Vagina (tissue), 2 donors: ENCODE measurements at regions not wholly inside any gene's neighbourhood (a gene's known extent, or its start where the extent isn't known, plus 50 kb on each side); places are given as distances from the start of the nearest gene placed in this dataset.

Experiments used
- DNase-seq, 2 donors: peaks; one replicate each; pipeline ENCODE4 v3.0.0-alpha.2; 2017; ENCODE audit errors: extremely low spot score in 2 of 2
- H3K27ac ChIP-seq: fragments of 200-600 bp; sonication (generic); one replicate; pipeline ENCODE4 v1.5.1; 2019
- H3K27me3 ChIP-seq: fragments of 200-600 bp; sonication (generic); one replicate; pipeline ENCODE4 v1.5.1; 2019
- H3K36me3 ChIP-seq, 2 donors: fragments of 200-600 bp; sonication (generic); one replicate each; pipeline ENCODE4 v1.5.1; 2017 to 2019
- H3K4me1 ChIP-seq: fragments of 200-600 bp; sonication (generic); one replicate; pipeline ENCODE4 v1.5.1; 2019
- H3K4me3 ChIP-seq, 2 donors: fragments of 200-600 bp; sonication (generic); 1 replicate in 1 of 2; 2 replicates in 1 of 2; pipeline ENCODE4 v1.5.1; 2016 to 2019
- H3K9me3 ChIP-seq: fragments of 200-600 bp; sonication (generic); one replicate; pipeline ENCODE4 v1.5.1; 2019
- POLR2A ChIP-seq, 2 donors: fragments of 450-650 bp; IDR thresholded peaks; one replicate each; pipeline ENCODE4 v1.6.1; 2017; ENCODE audit warnings: antibody characterized with exemption in 2 of 2, mild to moderate bottlenecking in 2 of 2, moderate library complexity in 2 of 2
- POLR2AphosphoS5 ChIP-seq, 2 donors: sonication (generic); formaldehyde crosslinking; IDR thresholded peaks; one replicate each; pipeline ENCODE4 v1.9.0; 2017; ENCODE audit warnings: antibody characterized with exemption in 2 of 2, mild to moderate bottlenecking in 2 of 2, low read depth in 1 of 2; ENCODE audit not compliant: insufficient read depth in 1 of 2
- intact Hi-C: fragments of 100-400 bp; cut with DNase I; formaldehyde crosslinking; loops from one replicate; pipeline ENCODE4 v1.15.1; 2023
- TF ChIP-seq, protein P1 (sequence below), 3 experiments: fragments of 450-650 bp in 2 of 3; fragments of 200-600 bp in 1 of 3; sonication (generic) in 1 of 3; IDR thresholded peaks; one replicate each; pipeline ENCODE4 v1.5.1; 2017 to 2019; ENCODE audit warnings: antibody characterized with exemption in 3 of 3, mild to moderate bottlenecking in 2 of 3, moderate library complexity in 2 of 3

GRCh38 chr12:45584336-45584735 is 145.2 kb upstream of the ARID2 start:
- Histone ChIP-seq H3K27ac (no peak overlapping the region), H3K4me1 (no peaks in the 10 kb centered on the region), H3K27me3 (no peaks in the 10 kb centered on the region), H3K36me3 (no peaks in the 10 kb centered on the region), H3K9me3 (no peaks in the 10 kb centered on the region), H3K4me3 (no peak overlapping the region)
- TF ChIP-seq POLR2A (IDR thresholded peaks at IDR 0.05) (no peak), POLR2AphosphoS5 (IDR thresholded peaks at IDR 0.05; ENCODE audit: insufficient read depth in 1 of 2, low read depth in 1 of 2) (no peak)
- TF ChIP-seq, protein P1, sequence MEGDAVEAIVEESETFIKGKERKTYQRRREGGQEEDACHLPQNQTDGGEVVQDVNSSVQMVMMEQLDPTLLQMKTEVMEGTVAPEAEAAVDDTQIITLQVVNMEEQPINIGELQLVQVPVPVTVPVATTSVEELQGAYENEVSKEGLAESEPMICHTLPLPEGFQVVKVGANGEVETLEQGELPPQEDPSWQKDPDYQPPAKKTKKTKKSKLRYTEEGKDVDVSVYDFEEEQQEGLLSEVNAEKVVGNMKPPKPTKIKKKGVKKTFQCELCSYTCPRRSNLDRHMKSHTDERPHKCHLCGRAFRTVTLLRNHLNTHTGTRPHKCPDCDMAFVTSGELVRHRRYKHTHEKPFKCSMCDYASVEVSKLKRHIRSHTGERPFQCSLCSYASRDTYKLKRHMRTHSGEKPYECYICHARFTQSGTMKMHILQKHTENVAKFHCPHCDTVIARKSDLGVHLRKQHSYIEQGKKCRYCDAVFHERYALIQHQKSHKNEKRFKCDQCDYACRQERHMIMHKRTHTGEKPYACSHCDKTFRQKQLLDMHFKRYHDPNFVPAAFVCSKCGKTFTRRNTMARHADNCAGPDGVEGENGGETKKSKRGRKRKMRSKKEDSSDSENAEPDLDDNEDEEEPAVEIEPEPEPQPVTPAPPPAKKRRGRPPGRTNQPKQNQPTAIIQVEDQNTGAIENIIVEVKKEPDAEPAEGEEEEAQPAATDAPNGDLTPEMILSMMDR (IDR thresholded peaks at IDR 0.05) = no peak
- no peak for DNase-seq
- intact Hi-C loops = no loop called here

DNA sequence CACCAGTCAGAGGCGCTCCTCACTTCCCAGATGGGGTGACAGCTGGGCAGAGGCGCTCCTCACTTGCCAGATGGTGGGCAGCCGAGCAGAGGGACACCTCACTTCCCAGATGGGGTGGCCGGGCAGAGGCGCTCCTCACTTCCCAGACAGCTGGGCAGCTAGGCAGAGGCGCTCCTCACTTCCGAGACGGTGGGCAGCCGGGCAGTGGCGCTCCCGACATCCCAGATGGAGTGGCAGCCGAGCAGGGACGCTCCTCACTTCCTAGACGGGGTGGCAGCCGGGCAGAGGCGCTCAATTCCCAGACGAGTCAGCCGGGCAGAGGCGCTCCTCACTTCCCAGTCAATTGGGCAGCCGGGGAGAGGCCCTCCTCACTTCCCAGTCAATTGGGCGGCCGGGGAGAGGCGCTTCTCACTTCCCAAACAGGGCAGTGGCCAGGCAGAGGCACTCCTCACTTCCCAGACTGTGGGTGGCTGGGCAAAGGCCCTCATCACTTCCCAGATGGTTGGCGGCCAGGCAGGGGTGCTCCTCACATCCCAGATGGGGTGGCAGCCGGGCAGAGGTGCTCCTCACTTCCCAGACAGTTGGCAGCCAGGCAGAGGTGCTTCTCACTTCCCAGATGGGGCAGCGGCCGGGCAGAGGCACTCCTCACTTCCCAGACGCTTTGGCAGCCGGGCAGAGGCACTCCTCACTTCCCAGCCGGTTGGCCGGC is 143.8 kb upstream of the ARID2 start:
- intact Hi-C loops = no loop called here
- Histone ChIP-seq H3K36me3 (no peaks in the 10 kb centered on the region), H3K4me1 (no peaks in the 10 kb centered on the region), H3K4me3 (no peak overlapping the region), H3K27ac (no peak overlapping the region), H3K27me3 (no peaks in the 10 kb centered on the region), H3K9me3 (no peaks in the 10 kb centered on the region)
- TF ChIP-seq POLR2A (IDR thresholded peaks at IDR 0.05) (no peak), POLR2AphosphoS5 (IDR thresholded peaks at IDR 0.05; ENCODE audit: insufficient read depth in 1 of 2, low read depth in 1 of 2) (no peak)
- TF ChIP-seq, protein P1 (IDR thresholded peaks at IDR 0.05) = no peak
- no peak for DNase-seq

DNA sequence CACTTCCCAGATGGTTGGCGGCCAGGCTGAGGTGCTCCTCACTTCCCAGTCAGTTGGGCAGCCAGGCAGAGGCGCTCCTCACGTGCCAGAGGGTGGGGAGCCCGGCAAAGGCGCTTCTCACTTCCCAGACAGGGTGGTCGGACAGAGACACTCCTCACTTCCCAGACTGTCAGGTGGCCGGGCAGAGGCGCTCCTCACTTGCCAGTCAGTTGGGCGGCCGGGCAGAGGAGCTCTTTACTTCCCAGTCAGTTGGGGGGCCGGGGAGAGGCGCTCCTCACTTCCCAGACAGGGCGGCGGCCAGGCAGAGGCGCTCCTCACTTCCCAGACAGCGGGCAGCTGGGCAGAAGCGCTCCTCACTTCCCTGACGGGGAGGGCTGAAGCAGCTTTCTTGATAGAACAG is 143.0 kb upstream of the ARID2 start:
- DNase-seq = no peak
- H3K27ac ChIP-seq = no peak overlapping the region

GRCh38 chr12:45587012-45587411 is 142.5 kb upstream of the ARID2 start:
- H3K36me3 ChIP-seq = no peaks in the 10 kb centered on the region
- no peaks in the 10 kb centered on the region for H3K9me3 ChIP-seq
- H3K4me1 ChIP-seq = no peaks in the 10 kb centered on the region
- no peak overlapping the region for H3K4me3 ChIP-seq
- H3K27ac ChIP-seq = no peak overlapping the region
- H3K27me3 ChIP-seq = no peaks in the 10 kb centered on the region
- intact Hi-C loops = no loop called here
- TF ChIP-seq, protein P1 (IDR thresholded peaks at IDR 0.05) = no peak
- TF ChIP-seq POLR2A (IDR thresholded peaks at IDR 0.05) (no peak), POLR2AphosphoS5 (IDR thresholded peaks at IDR 0.05; ENCODE audit: insufficient read depth in 1 of 2, low read depth in 1 of 2) (no peak)
- DNase-seq = no peak

More for the DNA sequence above, 143.0 kb upstream of the ARID2 start:
- no peaks in the 10 kb centered on the region for H3K9me3 ChIP-seq
- no peaks in the 10 kb centered on the region for H3K27me3 ChIP-seq
- no peaks in the 10 kb centered on the region for H3K4me1 ChIP-seq
- H3K4me3 ChIP-seq = no peak overlapping the region
- no peaks in the 10 kb centered on the region for H3K36me3 ChIP-seq
- intact Hi-C loops = no loop called here
- no peak for TF ChIP-seq POLR2A (IDR thresholded peaks at IDR 0.05)
- TF ChIP-seq POLR2AphosphoS5 (IDR thresholded peaks at IDR 0.05; ENCODE audit: insufficient read depth in 1 of 2, low read depth in 1 of 2) = no peak
- TF ChIP-seq, protein P1 (IDR thresholded peaks at IDR 0.05) = no peak

- no peaks in the 10 kb centered on the region for H3K36me3 ChIP-seq
- intact Hi-C loops = no loop called here
- no peak overlapping the region for H3K27ac ChIP-seq
- H3K27me3 ChIP-seq = no peaks in the 10 kb centered on the region
- TF ChIP-seq POLR2AphosphoS5 (IDR thresholded peaks at IDR 0.05; ENCODE audit: insufficient read depth in 1 of 2, low read depth in 1 of 2) (no peak), POLR2A (IDR thresholded peaks at IDR 0.05) (no peak)
- TF ChIP-seq, protein P1 (IDR thresholded peaks at IDR 0.05) = no peak
- no peak for DNase-seq
- H3K4me3 ChIP-seq = no peak overlapping the region
- no peaks in the 10 kb centered on the region for H3K4me1 ChIP-seq
- H3K9me3 ChIP-seq = no peaks in the 10 kb centered on the region
Measured at GRCh38 chr12:45587877-45588533, 141.5 kb upstream of the ARID2 start.
